DND-41 (cell line): ENCODE measurements at regions not wholly inside any gene's neighbourhood (a gene's known extent, or its start where the extent isn't known, plus 50 kb on each side); places are given as distances from the start of the nearest gene placed in this dataset.

Experiments
- ATAC-seq: fragments of 200-7000 bp; cut with Tn5 transposase; 3 replicates; pipeline ENCODE4 v1.9.1; 2021; ENCODE audit warnings: low read depth; ENCODE audit not compliant: insufficient read depth
- DNase-seq: peaks from one replicate; pipeline ENCODE4 v3.0.0-alpha.2; 2020
- H2AFZ ChIP-seq: 2 replicates; pipeline ENCODE4 v1.6.0; 2012; ENCODE audit warnings: low read depth, low read length
- H3K27ac ChIP-seq: 2 replicates; pipeline ENCODE4 v1.5.1; 2012; ENCODE audit warnings: low read length, inconsistent platforms
- H3K27me3 ChIP-seq: fragments of 200-600 bp; sonication (generic); 2 replicates; pipeline ENCODE4 v1.6.0; 2012; ENCODE audit warnings: low read length, mild to moderate bottlenecking, inconsistent platforms; ENCODE audit not compliant: insufficient read depth, poor library complexity
- H3K36me3 ChIP-seq: 2 replicates; pipeline ENCODE4 v1.5.1; 2012; ENCODE audit warnings: low read length, inconsistent platforms; ENCODE audit not compliant: insufficient read depth
- H3K4me1 ChIP-seq: 2 replicates; pipeline ENCODE4 v1.5.1; 2012; ENCODE audit warnings: mild to moderate bottlenecking, low read length; ENCODE audit not compliant: insufficient read depth
- H3K4me2 ChIP-seq: 2 replicates; pipeline ENCODE4 v1.6.0; 2012; ENCODE audit warnings: mild to moderate bottlenecking, moderate library complexity, low read length, inconsistent platforms; ENCODE audit not compliant: insufficient read depth
- H3K4me3 ChIP-seq, 2 experiments: fragments of 200-600 bp in 1 of 2; shearing (Covaris generic) in 1 of 2; 2 replicates each; pipeline ENCODE4 v1.5.1; 2012 to 2016; ENCODE audit warnings: inconsistent platforms in 2 of 2, low read length in 2 of 2, mild to moderate bottlenecking in 2 of 2, low read depth in 1 of 2, moderate library complexity in 1 of 2
- H3K79me2 ChIP-seq: 2 replicates; pipeline ENCODE4 v1.6.0; 2012; ENCODE audit warnings: low read length, inconsistent platforms; ENCODE audit not compliant: insufficient read depth
- H3K9ac ChIP-seq: 2 replicates; pipeline ENCODE4 v1.6.0; 2012; ENCODE audit warnings: low read depth, mild to moderate bottlenecking, inconsistent platforms, low read length, moderate library complexity
- H3K9me3 ChIP-seq: 2 replicates; pipeline ENCODE4 v1.5.1; 2012; ENCODE audit warnings: low read length, moderate library complexity, mild to moderate bottlenecking, inconsistent platforms; ENCODE audit not compliant: insufficient read depth, severe bottlenecking
- H4K20me1 ChIP-seq: 2 replicates; pipeline ENCODE4 v1.6.0; 2012; ENCODE audit warnings: low read length; ENCODE audit not compliant: insufficient read depth
- EZH2 ChIP-seq: IDR thresholded peaks from 3 replicates; pipeline ENCODE4 v1.6.1; 2012; ENCODE audit warnings: borderline replicate concordance, low read depth, mild to moderate bottlenecking, moderate library complexity, low read length, inconsistent platforms; ENCODE audit not compliant: severe bottlenecking
- TF ChIP-seq, protein P1 (sequence below): IDR thresholded peaks from 2 replicates; pipeline ENCODE4 v1.5.1; 2012; ENCODE audit warnings: borderline replicate concordance, low read length, moderate library complexity, mild to moderate bottlenecking; ENCODE audit not compliant: poor library complexity, severe bottlenecking; ENCODE audit errors: extremely low read depth

GRCh38 chr5:54704825-54705224 lies 187.3 kb downstream of the SNX18 start:
- TF ChIP-seq, protein P1, sequence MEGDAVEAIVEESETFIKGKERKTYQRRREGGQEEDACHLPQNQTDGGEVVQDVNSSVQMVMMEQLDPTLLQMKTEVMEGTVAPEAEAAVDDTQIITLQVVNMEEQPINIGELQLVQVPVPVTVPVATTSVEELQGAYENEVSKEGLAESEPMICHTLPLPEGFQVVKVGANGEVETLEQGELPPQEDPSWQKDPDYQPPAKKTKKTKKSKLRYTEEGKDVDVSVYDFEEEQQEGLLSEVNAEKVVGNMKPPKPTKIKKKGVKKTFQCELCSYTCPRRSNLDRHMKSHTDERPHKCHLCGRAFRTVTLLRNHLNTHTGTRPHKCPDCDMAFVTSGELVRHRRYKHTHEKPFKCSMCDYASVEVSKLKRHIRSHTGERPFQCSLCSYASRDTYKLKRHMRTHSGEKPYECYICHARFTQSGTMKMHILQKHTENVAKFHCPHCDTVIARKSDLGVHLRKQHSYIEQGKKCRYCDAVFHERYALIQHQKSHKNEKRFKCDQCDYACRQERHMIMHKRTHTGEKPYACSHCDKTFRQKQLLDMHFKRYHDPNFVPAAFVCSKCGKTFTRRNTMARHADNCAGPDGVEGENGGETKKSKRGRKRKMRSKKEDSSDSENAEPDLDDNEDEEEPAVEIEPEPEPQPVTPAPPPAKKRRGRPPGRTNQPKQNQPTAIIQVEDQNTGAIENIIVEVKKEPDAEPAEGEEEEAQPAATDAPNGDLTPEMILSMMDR: no peak
- H3K4me3 ChIP-seq: no peak overlapping the region
- no peak overlapping the region for H3K4me2 ChIP-seq
- H3K36me3 ChIP-seq: no peaks in the 10 kb centered on the region
- no peak overlapping the region for H3K9ac ChIP-seq
- H4K20me1 ChIP-seq: no peaks in the 10 kb centered on the region
- H3K4me1 ChIP-seq: no peaks in the 10 kb centered on the region
- H3K9me3 ChIP-seq: no peaks in the 10 kb centered on the region
- no peaks in the 10 kb centered on the region for H3K27me3 ChIP-seq
- ATAC-seq (no peak), DNase-seq (no peak)
- H2AFZ ChIP-seq: no peak overlapping the region
- H3K79me2 ChIP-seq: no peaks in the 10 kb centered on the region
- no peak overlapping the region for H3K27ac ChIP-seq

GRCh38 chr5:54704333-54704732 lies 186.8 kb downstream of the SNX18 start:
- no peaks in the 10 kb centered on the region for H3K36me3 ChIP-seq
- no peak for TF ChIP-seq EZH2
- H3K9ac ChIP-seq: no peak overlapping the region
- no peak for DNase-seq
- no peaks in the 10 kb centered on the region for H3K79me2 ChIP-seq
- H2AFZ ChIP-seq: no peak overlapping the region
- no peak for ATAC-seq
- no peaks in the 10 kb centered on the region for H4K20me1 ChIP-seq
- H3K27ac ChIP-seq: no peak overlapping the region
- H3K4me3 ChIP-seq: no peak overlapping the region
- H3K27me3 ChIP-seq: no peaks in the 10 kb centered on the region
- no peak overlapping the region for H3K4me2 ChIP-seq
- H3K9me3 ChIP-seq: no peaks in the 10 kb centered on the region
- H3K4me1 ChIP-seq: no peaks in the 10 kb centered on the region

GRCh38 chr5:54703565-54704255 lies 186.2 kb downstream of the SNX18 start:
- Histone ChIP-seq H3K36me3 (no peaks in the 10 kb centered on the region), H4K20me1 (no peaks in the 10 kb centered on the region), H3K4me1 (no peaks in the 10 kb centered on the region), H3K9ac (no peak overlapping the region), H2AFZ (no peak overlapping the region), H3K9me3 (no peaks in the 10 kb centered on the region), H3K4me3 (no peak overlapping the region), H3K79me2 (no peaks in the 10 kb centered on the region), H3K4me2 (no peak overlapping the region), H3K27me3 (no peaks in the 10 kb centered on the region), H3K27ac (no peak overlapping the region)
- no peak for DNase-seq
- no peak for TF ChIP-seq EZH2
- TF ChIP-seq, protein P1: no peak
- no peak for ATAC-seq

DNA sequence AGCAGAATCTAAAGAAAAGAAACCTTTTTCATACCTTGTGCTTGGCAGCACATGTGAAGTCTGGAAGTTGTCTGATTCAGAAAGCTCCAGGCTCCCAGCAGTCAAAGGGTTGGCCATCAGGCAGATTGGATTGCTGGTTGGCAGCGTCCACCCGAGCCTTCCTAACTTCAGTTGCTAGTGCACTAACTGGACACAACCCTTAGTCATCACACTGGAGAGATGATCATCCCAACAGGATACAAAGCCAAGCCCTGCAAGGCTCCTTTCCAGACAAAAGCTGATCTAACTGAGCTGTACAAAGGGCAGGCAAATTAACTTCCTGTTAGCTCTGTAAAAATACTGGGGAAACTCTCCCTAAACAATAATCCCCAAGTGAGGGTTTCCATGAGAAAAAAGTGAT lies 185.6 kb downstream of the SNX18 start:
- Histone ChIP-seq H2AFZ (no peak overlapping the region), H3K4me1 (no peaks in the 10 kb centered on the region), H3K9ac (no peak overlapping the region), H3K9me3 (no peaks in the 10 kb centered on the region), H3K4me2 (no peak overlapping the region), H3K27me3 (no peaks in the 10 kb centered on the region), H3K27ac (no peak overlapping the region), H4K20me1 (no peaks in the 10 kb centered on the region), H3K4me3 (no peak overlapping the region), H3K36me3 (no peaks in the 10 kb centered on the region), H3K79me2 (no peaks in the 10 kb centered on the region)
- ATAC-seq (no peak), DNase-seq (no peak)
- TF ChIP-seq, protein P1: no peak
- TF ChIP-seq EZH2: no peak
